ENCODE measurements at regions not wholly inside any gene's neighbourhood (a gene's known extent, or its start where the extent isn't known, plus 50 kb on each side); places are given as distances from the start of the nearest gene placed in this dataset.
"Not testable (repeated sequence)": the region's sequence is repeated elsewhere in the genome, so short reads cannot be mapped to it uniquely, and the experiment has no call there.

DNA sequence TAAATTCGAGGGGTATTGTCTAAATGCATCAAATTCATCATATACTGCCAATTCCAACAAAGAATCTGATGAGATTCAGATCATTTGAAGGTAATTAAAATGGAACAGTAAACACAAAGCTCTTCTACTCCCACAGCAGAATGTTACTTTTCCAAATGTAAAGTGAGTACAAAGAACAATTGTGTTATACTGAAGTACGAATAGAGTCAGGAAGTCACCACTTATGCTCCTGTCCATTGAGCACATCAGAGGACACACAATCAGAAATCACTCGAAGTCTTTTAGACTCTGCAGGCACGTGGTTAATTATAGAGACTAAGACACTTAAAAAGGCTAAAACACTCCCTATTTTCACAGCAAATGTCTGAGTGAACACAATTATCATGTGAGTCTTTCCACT lies 388.5 kb upstream of the MIS18BP1 start:
- POLR2A ChIA-PET = no interaction called here
- H3K27me3 Mint-ChIP-seq = no peaks in the 10 kb centered on the region
- no peaks in the 10 kb centered on the region for H3K9me3 Mint-ChIP-seq
- no peaks in the 10 kb centered on the region for H3K36me3 Mint-ChIP-seq (ENCODE audit: low read depth)
- CTCF ChIA-PET = no interaction called here
- H3K4me3 Mint-ChIP-seq = no peak overlapping the region
- DNase-seq = no peak
- H3K4me1 Mint-ChIP-seq = no peaks in the 10 kb centered on the region
- H3K27ac Mint-ChIP-seq = no peak overlapping the region

DNA sequence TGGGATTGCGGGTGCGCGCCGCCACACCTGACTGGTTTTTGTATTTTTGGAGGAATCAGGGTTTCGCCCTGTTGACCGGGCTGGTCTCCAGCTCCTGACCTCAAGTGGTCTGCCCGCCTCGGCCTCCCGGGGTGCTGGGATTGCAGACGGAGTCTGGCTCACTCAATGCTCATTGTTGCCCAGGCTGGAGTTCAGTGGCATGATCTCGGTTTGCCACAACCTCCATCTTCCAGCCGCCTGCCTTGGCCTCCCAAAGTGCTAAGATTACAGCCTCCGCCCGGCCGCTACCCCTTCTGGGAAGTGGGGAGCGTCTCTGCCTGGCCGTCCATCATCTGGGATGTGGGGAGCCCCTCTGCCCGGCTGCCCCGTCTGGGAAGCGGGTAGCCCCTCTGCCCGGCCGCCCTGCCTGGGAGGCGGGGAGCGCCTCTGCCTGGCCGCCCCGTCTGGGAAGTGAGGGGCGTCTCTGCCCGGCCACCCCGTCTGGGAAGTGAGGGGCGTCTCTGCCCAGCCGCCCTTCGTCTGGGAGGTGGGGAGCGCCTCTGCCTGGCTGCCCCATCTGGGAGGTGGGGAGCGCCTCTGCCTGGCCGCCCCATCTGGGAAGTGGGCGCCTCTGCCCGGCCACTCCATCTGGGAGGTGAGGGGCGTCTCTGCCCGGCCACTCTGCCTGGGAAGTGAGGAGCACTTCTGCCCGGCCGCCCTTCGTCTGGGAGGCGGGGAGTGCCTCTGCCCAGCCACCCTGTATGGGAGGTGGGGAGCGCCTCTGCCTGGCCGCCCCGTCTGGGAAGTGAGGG lies 381.8 kb upstream of the MIS18BP1 start:
- CTCF ChIA-PET; H3K27me3 Mint-ChIP-seq; POLR2A ChIA-PET; H3K9me3 Mint-ChIP-seq; H3K4me3 Mint-ChIP-seq; H3K4me1 Mint-ChIP-seq; H3K36me3 Mint-ChIP-seq (ENCODE audit: low read depth); DNase-seq; H3K27ac Mint-ChIP-seq: not testable (repeated sequence)

DNA sequence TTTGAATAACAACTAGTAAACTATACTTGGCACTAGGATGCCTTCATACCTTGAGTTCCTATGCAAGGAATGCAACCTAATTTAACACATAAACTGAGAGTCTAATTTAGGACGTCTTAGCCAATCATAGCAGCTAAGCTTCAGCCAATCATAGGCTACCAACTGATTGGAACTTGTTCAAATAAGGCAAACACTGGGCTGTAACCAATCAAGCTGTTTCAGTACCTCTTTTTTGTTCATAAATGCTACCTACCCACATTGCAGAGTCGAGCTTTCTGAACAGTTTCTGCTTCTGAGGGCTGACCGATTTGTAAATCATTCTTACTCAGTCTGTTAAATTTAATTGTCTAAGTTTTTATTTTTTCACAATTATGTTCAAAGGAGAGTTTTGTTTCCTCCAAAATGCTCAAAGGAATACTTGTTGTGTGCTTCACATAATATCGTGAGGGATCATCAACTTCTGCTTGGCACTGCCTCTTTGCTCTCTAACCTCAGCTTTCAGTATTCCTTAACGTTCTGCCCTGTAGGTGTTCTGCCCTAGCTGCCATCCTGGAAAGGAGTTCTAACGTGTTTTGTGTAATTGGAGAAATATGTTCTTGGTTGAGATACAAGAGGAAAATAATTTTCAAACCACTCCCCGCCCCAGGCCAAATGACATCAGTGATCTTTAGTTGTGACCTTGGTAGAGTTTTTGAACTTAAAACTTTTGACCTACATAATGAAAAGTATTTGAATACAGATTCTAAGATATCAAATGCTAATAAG lies 380.4 kb upstream of the MIS18BP1 start:
- Mint-ChIP-seq H3K9me3 (peaks cover 4% of the 10 kb centered on the region), H3K4me3 (no peak overlapping the region), H3K36me3 (ENCODE audit: low read depth) (no peaks in the 10 kb centered on the region), H3K27me3 (no peaks in the 10 kb centered on the region), H3K27ac (no peak overlapping the region), H3K4me1 (no peaks in the 10 kb centered on the region)
- DNase-seq = no peak
- ChIA-PET CTCF (no interaction called here), POLR2A (no interaction called here)

DNA sequence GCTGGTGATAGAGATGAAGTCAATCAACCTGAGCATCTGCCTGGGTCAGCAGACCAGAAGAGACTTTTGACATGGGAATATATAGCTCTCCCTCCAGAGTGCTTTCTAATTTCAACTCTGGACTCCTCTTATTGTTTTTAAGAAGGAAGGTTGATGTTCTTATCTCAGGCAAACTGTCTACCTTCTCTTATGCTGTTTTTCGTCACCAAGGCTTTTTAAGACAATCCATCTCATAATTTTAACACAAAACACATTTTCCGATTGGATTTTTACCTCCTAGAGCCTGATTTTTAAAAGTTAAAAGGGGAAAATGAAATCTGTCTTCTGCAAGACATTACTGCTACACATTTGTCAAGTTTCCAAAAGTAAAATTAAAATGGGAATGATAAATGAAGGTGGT lies 368.7 kb upstream of the MIS18BP1 start:
- DNase-seq = no peak
- H3K4me1 Mint-ChIP-seq = no peaks in the 10 kb centered on the region
- H3K27me3 Mint-ChIP-seq = no peaks in the 10 kb centered on the region
- peaks cover 4% of the 10 kb centered on the region for H3K9me3 Mint-ChIP-seq
- CTCF ChIA-PET = no interaction called here
- H3K27ac Mint-ChIP-seq = no peak overlapping the region
- no peak overlapping the region for H3K4me3 Mint-ChIP-seq
- POLR2A ChIA-PET = no interaction called here
- no peaks in the 10 kb centered on the region for H3K36me3 Mint-ChIP-seq (ENCODE audit: low read depth)

DNA sequence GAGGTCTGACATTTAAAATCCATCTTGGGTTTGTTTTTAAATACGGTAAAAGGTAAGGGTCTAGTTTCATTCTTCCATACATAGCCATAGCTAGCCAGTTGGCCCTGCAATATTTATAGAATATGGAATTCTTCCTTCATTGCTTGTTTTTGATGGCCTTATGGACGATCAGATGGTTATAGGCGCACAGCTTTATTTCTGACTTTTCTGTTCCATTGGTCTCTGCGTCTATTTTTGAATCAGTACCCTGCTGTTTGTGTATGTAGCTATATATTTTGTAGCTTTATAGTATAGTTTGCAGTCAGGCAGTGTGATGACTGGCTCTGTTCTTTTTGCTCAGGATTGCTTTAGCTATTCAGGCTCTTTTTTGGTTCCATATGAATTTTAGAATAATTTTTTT lies 366.8 kb upstream of the MIS18BP1 start:
- CTCF ChIA-PET = no interaction called here
- DNase-seq = no peak
- no peak overlapping the region for H3K27ac Mint-ChIP-seq
- POLR2A ChIA-PET = no interaction called here
- no peak overlapping the region for H3K4me3 Mint-ChIP-seq
- H3K36me3 Mint-ChIP-seq (ENCODE audit: low read depth) = no peaks in the 10 kb centered on the region
- peaks cover 2% of the 10 kb centered on the region for H3K9me3 Mint-ChIP-seq
- no peaks in the 10 kb centered on the region for H3K4me1 Mint-ChIP-seq
- no peaks in the 10 kb centered on the region for H3K27me3 Mint-ChIP-seq

- H3K36me3 Mint-ChIP-seq (ENCODE audit: low read depth) = no peaks in the 10 kb centered on the region
- ChIA-PET CTCF (no interaction called here), POLR2A (no interaction called here)
- DNase-seq = no peak
- H3K4me1 Mint-ChIP-seq = no peaks in the 10 kb centered on the region
- peaks cover 7% of the 10 kb centered on the region for H3K9me3 Mint-ChIP-seq
- H3K4me3 Mint-ChIP-seq = no peak overlapping the region
- no peaks in the 10 kb centered on the region for H3K27me3 Mint-ChIP-seq
- H3K27ac Mint-ChIP-seq = no peak overlapping the region
Measured at GRCh38 chr14:45610318-45610717, 357.3 kb upstream of the MIS18BP1 start.

DNA sequence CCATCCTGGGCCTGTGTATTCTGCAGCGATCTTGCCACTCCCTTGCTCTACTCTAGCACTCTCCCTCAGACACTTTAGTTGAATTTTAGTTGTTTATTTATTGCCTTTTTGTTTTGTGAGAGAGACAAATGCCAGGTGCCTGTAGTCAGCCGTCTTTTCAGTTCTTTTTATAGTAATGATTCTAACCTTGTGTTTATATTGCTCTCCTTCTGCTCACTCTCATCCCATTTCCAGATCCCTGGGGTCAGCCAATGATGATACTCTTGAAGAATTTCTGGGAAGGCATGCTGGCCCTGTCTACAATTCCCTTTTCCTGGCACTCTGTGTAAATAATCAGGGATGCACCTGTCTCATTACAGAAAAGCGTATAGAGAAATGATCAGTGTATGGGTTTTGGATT lies 334.1 kb upstream of the MIS18BP1 start:
- CTCF ChIA-PET = no interaction called here
- no peaks in the 10 kb centered on the region for H3K27me3 Mint-ChIP-seq

DNA sequence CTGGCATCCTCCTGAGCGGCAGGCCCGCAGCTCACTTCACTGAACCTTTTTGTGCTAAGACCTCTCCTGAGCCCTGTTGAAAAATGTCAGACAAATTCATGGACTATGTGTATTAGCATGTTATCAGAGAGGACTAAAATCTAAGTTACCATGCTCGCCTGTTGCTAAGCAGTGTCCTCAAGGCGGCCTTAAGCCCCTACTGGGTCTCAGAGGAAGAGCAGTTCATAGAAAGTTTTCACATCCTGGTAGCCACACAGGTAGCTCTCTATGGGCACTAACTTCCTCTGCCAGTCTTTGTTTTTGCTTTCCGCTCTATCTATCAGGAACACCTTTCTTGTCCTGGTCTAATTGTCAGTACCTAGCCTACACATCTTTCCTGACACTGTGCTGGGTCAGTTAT lies 306.6 kb upstream of the MIS18BP1 start:
- Mint-ChIP-seq H3K4me3 (no peak overlapping the region), H3K27me3 (no peaks in the 10 kb centered on the region), H3K36me3 (ENCODE audit: low read depth) (no peaks in the 10 kb centered on the region), H3K4me1 (no peaks in the 10 kb centered on the region), H3K27ac (no peak overlapping the region), H3K9me3 (no peaks in the 10 kb centered on the region)
- ChIA-PET CTCF (no interaction called here), POLR2A (no interaction called here)
- DNase-seq = no peak

More for the DNA sequence above, 334.1 kb upstream of the MIS18BP1 start:
- POLR2A ChIA-PET = no interaction called here
- Mint-ChIP-seq H3K9me3 (peaks cover 30% of the 10 kb centered on the region), H3K27ac (no peak overlapping the region), H3K4me1 (no peaks in the 10 kb centered on the region), H3K36me3 (ENCODE audit: low read depth) (no peaks in the 10 kb centered on the region), H3K4me3 (no peak overlapping the region)
- DNase-seq = no peak

GRCh38 chr14:45558183-45558582 lies 305.2 kb upstream of the MIS18BP1 start:
- H3K4me3 Mint-ChIP-seq = no peak overlapping the region
- H3K4me1 Mint-ChIP-seq = no peaks in the 10 kb centered on the region
- H3K9me3 Mint-ChIP-seq = no peaks in the 10 kb centered on the region
- CTCF ChIA-PET = no interaction called here
- no peaks in the 10 kb centered on the region for H3K27me3 Mint-ChIP-seq
- H3K27ac Mint-ChIP-seq = no peak overlapping the region
- DNase-seq = no peak
- no peaks in the 10 kb centered on the region for H3K36me3 Mint-ChIP-seq (ENCODE audit: low read depth)
- POLR2A ChIA-PET = no interaction called here

DNA sequence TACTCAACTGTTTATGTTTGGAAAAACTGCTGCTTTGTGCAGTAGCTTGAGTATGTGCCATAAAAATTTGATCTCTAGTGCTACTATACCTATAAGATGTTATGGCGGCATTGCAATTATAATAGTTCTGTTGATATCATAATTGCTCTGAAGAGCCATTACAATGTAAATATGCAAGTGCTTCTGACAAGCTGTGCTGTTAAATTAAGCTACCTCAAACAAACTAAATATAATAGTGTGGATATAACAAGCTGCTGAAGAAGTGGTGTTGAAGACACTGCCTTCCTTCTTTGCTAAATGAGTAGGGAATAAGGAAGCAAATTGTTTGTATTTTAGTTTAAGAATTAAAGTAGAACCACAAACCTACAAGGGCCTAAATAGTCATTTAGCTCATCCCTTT lies 301.0 kb upstream of the MIS18BP1 start:
- DNase-seq = no peak
- Mint-ChIP-seq H3K27me3 (no peaks in the 10 kb centered on the region), H3K4me1 (no peaks in the 10 kb centered on the region), H3K36me3 (ENCODE audit: low read depth) (no peaks in the 10 kb centered on the region), H3K27ac (no peak overlapping the region), H3K4me3 (no peak overlapping the region), H3K9me3 (peaks cover 9% of the 10 kb centered on the region)
- CTCF ChIA-PET = no interaction called here
- POLR2A ChIA-PET = no interaction called here

DNA sequence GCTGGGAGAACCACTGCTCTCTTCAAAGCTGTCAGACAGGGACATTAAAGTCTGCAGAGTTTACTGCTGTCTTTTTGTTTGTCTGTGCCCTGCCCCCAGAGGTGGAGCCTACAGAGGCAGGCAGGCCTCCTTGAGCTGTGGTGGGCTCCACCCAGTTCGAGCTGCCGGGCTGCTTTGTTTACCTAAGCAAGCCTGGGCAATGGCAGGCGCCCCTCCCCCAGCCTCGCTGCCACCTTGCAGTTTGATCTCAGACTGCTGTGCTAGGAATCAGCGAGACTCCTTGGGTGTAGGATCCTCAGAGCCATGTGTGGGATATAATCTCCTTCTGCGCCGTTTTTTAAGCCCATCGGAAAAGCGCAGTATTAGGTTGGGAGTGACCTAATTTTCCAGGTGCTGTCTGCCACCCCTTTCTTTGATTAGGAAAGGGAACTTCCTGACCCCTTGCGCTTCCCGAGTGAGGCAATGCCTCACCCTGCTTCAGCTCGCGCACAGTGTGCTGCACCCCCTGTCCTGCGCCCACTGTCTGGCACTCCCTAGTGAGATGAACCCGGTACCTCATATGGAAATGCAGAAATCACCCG lies 298.3 kb upstream of the MIS18BP1 start:
- H3K27me3 Mint-ChIP-seq; POLR2A ChIA-PET; H3K4me3 Mint-ChIP-seq; DNase-seq; H3K27ac Mint-ChIP-seq; H3K36me3 Mint-ChIP-seq (ENCODE audit: low read depth); H3K4me1 Mint-ChIP-seq; CTCF ChIA-PET: not testable (repeated sequence)
- H3K9me3 Mint-ChIP-seq = peaks cover 12% of the 10 kb centered on the region

- Mint-ChIP-seq H3K4me3 (no peak overlapping the region), H3K9me3 (peaks cover 13% of the 10 kb centered on the region), H3K4me1 (no peaks in the 10 kb centered on the region), H3K27ac (no peak overlapping the region), H3K27me3 (no peaks in the 10 kb centered on the region), H3K36me3 (ENCODE audit: low read depth) (no peaks in the 10 kb centered on the region)
- POLR2A ChIA-PET = no interaction called here
- CTCF ChIA-PET = no interaction called here
- no peak for DNase-seq
Measured at GRCh38 chr14:45531022-45531421, 278.0 kb upstream of the MIS18BP1 start.

DNA sequence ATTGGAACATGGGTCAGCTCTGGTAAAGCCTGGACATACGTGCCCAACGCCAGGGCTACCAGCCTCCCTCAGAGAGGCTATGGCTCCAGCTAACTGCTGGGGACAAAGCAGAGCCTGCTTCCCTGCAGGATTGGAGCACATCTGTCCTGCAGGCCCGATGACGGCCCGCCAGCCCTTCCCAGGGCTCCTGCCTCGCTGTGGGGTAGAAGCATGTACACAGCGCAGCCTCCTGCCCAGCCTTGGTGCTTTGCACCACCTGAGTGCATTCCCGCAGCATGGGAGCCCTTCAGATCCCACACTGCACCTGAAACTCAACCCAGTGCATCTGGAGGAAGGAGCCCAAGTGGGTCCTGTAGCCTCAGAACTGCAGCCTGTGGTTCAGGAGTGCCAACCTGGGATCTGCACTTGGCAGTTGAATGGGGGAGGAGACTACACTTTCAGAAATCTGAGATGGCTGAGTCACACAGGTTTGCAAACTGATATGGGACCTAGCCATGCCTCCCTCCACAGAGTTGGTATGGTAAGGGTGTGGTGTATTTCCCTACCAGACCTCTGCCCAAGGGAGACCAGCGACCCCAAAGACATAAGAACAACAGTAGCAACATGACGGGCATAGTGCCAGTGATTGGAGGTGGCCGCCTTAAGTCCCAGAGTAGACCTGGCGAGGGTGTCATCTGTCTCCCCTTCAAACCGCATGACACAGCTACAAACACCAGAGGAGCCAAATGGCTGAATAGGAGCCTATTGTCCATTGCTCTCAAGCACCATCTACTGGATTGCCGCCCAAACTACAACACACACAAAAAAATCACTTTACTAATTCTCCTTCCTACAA lies 273.9 kb upstream of the MIS18BP1 start:
- Mint-ChIP-seq H3K36me3 (ENCODE audit: low read depth) (no peaks in the 10 kb centered on the region), H3K9me3 (peaks cover 6% of the 10 kb centered on the region), H3K4me1 (no peaks in the 10 kb centered on the region), H3K4me3 (no peak overlapping the region), H3K27ac (no peak overlapping the region), H3K27me3 (no peaks in the 10 kb centered on the region)
- DNase-seq = no peak
- ChIA-PET POLR2A (no interaction called here), CTCF (no interaction called here)

All from activated CD4-positive, alpha-beta memory T cell treated with anti-CD3 and anti-CD28 coated beads, Interleukin-2, amount 10 ng/mL, durations not matched to agents 7 days and 5 days (primary cell).